Middle frontal gyrus (tissue), 1 donor: ENCODE measurements at regions not wholly inside any gene's neighbourhood (a gene's known extent, or its start where the extent isn't known, plus 50 kb on each side); places are given as distances from the start of the nearest gene placed in this dataset.

Source experiments
- DNase-seq: peaks from one replicate; pipeline ENCODE4 v3.0.0-alpha.2; 2015; ENCODE audit warnings: low spot score; ENCODE audit errors: extremely low spot score

DNA sequence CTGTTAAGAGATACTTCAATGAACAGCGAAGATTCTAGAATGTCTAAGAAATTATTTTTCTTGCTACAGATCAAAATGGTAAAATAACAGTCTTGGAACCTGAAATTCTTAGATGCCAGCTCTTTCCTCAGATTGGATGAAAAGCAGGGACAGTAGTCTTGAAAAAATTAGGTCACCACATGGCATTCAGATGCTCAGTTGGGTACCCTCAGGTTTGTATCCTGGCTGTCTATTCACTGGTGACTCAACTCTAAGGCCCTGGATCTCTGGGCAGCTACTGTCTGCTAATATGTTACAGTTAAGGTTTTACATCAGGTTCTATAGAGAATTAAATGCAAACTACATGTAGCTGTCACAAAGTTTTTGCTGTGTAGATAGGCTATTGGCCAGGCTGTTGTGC, 528.9 kb upstream of the ADAMTS5 start:
- no peak for DNase-seq

DNA sequence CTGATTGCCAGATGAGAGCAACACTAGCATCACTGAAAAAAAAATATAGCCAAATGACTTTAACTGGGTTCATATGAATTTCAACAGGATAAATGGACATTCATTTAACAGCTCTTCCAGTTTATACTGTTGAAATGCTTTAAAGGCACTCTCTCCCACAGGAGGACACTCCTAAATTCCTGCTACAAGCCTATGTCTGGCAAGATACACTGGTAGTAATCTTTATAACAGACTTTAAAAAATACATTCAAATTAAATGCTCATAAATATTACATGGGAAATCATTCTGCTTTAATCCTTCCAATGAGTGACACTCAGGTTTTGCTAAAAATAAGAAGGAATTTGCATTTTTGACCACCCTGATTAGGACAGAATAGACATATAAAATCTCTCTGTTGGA, 526.7 kb upstream of the ADAMTS5 start:
- no peak for DNase-seq

DNA sequence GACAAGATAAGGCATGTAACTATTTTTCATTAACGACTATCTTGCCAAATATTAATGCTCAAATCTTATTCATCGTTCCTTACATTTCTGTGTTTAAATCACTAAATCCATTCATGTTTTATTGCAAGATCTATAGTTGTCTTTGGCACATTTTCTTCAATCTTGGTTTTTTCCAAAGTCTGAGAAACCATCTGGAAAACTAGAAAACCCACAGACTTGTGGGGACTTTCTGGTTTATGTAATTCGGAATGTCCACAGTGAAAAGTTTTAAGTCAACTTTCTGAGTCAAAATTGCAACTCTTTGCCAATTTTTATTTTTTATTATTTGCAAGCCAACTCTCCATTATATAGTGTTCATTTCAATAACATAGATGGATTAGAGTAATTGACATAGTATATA, 520.8 kb upstream of the ADAMTS5 start:
- DNase-seq = no peak

DNA sequence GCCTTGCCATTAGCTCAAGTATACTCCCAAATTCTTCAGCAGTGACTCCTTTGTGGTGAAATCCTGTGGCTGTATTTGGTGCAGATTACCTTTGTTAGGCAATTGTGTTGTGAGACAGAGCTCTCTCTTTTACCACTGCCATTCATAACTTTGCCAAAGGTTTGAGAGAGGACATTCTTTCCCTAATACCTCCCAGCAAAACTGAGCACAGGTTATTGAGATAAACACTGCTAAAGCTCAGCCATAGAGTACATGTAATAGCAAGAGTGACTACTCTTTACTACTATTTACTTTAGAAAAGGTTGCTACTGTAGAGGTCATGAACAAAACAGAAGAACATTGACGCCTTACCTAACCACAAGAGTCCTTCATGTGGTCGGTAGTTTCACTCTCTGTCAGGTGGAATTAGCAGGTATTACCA, 514.0 kb upstream of the ADAMTS5 start:
- no peak for DNase-seq

DNA sequence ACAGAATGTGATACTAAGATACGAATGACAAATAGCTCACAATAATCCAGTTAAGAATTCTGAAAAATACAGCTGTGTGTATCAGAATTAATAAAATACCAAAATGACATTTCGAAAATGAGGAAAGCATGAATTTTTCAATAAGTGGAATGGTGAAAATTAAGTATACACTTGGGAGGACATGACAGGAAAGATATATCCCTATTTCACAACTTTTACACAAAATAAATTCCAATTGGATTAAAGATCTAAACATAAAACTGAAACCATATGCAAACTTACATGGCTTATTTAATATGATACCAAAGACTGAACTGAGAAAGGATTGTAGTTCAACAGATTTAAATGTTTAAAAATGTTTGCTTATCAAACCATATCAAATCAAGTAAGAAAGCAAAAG, 510.4 kb upstream of the ADAMTS5 start:
- no peak for DNase-seq

DNA sequence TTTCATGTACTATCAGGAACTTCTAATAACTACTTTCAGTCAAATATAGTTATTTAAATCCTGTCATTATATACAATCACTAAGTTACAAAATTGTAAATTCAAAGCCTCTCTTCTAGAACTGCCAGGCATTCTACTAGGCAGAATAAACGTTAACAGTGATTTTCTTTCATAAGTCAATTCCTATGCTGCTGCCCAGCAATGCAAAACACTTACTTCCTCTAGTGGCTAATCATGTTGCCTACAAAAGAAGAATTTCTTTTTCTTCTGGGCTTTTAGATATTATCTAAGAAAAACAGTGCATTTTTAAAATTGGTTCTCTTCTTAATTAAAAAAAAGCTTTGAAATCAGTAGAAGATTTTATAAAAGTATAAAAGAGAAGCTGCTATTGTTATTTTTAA, 509.8 kb upstream of the ADAMTS5 start:
- peak; percentile 8 for DNase-seq

DNA sequence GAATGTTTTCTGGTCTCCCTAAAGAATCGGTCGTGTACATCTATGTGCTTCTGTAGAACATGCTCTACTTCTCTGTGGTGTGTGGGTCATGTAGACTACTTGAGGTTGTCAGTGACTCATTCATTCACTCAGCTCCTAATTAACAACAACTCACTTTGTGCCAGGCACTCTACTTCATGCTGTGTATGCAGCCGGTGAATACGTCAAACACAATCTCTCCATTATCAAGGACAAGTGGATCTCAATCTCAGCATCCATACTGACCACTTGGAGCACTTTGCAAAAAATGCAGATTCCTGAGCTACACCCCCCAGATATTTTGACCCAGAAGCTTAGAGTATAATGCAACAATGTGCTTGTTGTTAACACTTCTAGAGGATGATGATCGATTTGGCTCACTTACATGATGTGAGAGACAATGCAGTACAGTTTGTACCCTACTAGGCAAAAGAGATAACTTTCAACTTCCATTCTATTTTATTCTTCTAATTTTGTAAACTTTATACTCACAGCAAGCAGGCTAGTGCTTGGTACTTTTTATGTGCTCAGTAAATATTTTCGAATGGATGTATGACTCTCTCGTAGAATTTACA, 508.6 kb upstream of the ADAMTS5 start:
- no peak for DNase-seq

DNA sequence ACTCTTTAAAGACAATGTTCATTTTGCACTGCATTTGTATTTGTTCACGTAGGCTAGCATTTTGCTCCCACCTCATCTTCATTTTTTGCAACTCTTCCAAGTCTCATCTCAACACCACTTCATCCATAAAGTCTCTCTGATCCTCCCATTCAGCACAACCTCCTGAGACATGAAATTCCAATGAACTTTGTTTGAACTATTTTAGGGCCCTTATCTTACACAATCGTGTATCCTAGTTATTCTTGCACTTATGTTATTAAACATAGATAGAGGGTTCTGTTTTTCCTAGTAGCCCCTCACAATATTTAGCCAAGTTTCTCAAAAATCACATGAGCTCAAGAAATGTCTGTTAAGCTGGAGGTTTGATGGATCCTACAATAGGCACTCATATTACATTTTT, 500.5 kb upstream of the ADAMTS5 start:
- no peak for DNase-seq

DNA sequence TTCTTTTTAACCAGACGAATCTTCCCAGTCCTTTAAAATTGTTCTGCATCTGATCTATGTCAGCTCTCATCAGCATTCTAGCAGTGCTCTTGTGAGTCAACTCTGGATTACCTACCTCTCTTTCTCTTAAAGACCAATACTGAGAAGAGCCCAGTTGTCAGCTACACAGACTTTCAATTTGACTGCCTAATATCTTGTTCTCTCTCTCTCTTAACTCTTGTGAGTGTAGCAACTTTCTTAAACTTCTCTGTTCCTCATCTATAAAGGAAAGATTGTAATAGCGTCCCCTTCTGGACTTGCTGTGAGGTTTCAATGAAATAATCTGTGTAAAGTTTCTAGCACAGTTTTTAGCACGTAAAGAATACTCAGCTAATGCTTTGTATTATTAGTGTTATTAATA, 499.3 kb upstream of the ADAMTS5 start:
- no peak for DNase-seq

DNA sequence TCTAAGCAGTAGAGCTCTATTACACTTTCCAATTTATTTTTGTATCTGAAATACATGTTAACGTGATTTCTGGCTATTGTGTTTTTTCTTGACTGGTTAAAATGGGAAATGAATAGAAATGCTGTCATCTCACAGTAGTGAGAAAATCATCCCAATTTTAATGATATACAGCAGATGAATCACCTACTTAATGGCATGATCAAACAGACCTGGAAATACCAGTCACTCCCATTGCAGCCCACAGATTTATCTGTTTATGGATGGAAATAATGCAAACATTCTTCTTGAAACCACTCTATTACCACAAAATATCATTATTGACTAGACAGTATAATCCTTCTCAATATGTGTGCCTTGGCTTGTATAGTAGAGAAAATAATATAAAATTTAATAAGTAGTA, 497.8 kb upstream of the ADAMTS5 start:
- no peak for DNase-seq

DNA sequence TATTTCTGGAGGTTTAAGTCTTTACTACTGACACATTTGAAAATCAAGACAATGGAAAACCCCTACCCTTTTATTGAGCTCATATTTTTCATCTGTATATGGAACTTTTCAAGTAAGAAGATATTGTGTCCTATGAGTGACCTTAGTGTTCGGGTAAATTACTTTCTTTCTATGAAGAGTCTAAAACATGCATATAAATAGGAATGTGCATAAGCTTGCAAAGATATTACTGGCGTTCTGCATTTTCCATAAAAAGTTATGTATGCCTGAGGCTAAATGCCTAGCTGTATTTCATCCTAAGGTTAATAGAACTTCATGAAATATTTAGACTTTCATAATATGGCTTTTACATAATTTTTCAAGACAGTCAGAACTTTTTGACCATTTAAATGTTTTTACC, 495.8 kb upstream of the ADAMTS5 start:
- no peak for DNase-seq

DNA sequence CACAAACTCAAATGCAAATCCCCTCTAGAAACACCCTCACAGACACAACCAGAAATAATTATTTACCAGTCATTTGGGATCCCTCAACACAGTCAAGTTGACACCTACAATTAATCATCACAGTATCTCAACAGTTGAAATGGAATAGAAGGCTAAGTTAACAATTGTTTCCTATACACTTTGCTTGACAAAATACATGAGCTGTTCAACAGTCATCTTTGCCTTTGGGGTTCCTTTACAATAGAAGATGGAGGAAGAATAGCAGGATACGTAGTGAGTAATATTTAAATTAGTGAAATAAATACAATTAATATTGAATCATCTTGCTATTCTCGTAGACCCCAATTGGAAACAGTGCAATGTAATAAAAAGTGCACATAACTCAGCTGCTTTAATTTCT, 487.3 kb upstream of the ADAMTS5 start:
- DNase-seq = no peak

DNA sequence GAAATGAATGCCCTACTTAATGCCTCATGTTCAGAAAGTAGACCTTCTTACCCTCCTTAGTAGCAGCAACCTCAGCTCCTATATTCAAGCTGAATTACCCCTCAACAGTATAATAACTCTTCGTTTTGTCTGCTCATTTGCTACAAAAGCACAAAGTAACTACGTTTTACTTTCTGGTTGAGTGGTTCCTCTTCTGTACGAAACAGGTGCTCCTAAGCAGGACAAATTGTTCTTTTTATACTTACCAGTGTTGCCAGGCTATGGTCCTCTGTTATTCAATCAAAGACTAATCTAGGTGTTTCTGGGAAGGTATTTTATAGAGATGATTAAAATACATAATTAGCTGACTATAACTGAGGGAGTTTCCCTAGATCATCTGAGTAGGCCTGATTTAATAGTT, 484.2 kb upstream of the ADAMTS5 start:
- DNase-seq = no peak

DNA sequence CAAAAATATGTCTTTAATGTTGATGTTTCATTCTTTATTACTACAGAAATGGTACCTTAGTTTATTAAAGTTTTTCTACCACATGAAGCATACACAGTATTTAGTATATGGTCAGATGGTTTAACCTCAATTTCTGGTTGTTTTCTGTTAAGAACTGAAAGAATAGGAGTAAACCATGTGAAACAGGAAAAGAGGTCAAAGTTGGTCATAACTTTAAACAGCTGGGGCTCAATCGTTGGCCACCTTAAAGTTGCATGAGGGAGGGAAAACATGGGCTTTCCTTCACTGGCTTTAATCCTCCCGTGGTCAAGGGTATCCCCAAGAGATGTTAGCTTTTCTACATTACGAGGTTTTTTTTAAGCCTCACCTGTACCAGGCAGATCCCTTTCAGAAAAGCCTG, 483.3 kb upstream of the ADAMTS5 start:
- no peak for DNase-seq

DNA sequence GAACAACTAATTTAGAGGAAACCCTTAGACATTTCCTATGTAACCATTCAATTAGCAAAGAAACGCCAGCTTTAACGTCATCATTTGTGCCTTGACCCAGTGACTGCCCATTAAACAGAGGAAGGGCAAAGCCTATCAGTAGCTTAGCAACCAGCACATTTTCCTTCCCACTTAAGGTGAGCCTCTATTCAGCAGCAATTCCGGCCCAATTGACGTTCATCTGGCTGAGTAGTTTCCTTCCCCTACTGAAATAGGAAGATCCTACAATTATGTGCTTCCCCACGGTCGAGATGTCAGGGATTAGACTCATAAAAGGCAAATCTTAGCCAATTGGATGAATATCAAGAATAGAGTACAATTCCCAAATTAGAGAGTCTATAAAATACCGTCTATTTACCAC, 482.1 kb upstream of the ADAMTS5 start:
- DNase-seq = no peak

DNA sequence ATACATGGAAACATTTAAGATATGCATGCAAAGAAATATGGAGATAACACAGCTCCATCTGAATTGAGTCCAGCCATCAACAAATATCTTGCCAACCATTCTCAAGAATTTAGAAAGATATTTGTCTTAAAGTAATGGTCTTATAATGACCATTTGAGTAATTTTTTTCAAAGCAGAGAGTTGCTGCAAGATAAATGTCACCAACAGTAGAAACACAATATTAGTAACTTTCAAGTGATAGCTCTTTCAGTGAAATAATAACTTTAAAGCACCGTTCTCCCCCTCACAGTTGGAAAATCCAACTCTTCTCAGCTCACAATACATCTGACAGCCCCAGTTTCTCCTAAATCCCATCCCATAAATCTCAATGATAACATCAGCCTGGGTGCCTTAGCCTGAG, 481.0 kb upstream of the ADAMTS5 start:
- no peak for DNase-seq

DNA sequence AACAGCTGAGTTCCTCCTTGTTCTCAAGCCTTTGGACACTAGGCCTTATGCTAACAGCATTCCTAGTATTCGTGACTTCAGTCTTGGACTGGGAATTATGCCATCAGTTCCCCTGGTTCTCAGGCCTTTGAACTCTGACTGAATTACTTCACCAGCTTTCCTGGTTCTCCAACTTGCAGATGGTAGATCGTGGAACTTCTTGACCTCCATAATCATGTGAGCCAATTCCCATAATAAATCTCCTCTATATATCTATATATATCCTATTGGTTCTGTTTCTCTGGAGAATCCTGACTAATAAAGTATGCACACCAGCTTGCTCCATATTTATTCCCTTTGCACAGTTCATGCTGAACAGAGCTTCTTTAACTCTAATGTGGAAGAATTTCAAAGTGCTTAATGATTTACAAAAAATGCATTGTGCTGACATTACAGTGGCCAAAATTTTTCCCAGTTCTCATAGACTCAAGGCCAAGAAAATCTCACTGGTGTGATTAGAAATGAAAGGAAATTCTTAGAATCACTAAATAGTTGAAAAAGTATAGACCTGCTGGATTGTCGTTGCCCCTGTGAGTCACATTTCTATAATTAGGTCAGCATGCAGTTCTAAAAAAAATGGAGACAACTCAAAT, 462.9 kb upstream of the ADAMTS5 start:
- DNase-seq = no peak

DNA sequence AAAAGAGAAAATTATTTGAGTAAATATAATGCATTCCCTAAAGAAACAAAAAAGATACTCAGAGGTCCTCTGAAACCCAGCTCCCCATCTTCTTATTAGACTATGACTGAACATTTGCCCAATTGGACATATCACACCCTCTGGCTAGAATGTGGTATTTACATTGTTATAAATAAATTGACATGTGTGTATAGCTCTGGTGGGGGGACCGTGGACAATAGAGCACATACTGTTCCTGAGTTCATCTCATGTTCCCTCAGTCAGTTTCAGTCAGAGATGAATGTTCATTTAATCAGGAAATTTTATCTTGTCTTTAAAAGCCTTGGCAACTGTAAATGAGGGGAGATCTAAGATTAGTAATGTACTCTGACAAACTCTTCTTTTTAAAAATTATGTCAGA, 459.3 kb upstream of the ADAMTS5 start:
- DNase-seq = no peak

DNA sequence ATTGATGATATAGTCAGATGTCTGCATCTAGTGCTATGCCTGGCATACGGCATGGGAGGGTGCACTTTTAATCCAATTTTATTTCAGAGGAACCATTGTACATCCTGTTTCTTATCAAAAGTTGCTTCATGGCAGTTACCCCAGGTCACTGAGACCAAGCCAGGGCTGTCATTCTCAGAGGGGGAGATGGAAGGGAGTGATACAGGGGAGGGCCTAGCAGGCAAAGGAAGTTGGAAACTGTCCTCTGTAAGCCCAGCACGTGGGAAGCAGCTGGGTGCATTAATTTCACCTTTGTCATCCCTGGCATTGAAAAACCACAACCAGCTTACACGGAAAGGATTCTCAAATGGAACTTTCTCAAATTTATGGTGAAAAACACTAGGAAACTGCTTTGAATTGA, 458.7 kb upstream of the ADAMTS5 start:
- no peak for DNase-seq

DNA sequence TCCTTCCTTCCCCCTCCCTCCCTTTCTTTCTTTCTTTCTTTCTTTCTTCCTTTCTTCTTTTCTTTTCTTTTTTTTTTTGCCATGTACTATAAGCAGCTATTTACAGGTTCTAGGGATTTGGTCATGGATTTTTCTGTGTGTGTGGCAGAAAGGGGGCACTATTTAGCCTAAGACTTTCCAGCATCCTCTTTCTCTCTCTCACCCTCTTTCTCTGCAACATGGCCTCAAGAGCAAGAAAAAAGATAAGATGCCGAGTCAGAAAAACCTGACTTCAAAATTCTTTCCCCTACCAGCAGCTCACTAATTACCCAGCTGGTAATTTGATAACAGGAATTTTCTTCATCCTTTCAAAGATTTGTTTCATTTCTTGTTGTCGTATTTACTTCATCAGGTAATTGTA, 458.3 kb upstream of the ADAMTS5 start:
- no peak for DNase-seq

DNA sequence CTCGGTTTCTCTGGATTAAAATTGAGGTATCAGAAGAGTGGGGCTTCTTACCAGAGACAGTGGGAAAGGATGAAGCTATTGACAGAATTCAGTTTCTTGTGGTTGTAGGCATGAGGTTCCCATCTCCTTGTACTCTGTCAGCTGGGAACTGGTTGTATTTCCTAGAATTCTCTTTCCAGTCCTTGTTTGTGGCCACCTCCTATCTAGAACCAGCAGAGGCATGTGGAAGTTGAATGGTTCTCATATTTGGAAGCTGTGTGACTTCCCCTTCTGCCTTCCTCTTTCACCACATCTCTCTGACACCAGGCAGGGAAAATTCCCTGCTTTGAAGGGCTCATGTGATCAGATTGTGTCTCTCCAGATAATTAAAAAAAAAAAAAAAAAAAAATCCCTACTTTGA, 457.7 kb upstream of the ADAMTS5 start:
- no peak for DNase-seq

DNA sequence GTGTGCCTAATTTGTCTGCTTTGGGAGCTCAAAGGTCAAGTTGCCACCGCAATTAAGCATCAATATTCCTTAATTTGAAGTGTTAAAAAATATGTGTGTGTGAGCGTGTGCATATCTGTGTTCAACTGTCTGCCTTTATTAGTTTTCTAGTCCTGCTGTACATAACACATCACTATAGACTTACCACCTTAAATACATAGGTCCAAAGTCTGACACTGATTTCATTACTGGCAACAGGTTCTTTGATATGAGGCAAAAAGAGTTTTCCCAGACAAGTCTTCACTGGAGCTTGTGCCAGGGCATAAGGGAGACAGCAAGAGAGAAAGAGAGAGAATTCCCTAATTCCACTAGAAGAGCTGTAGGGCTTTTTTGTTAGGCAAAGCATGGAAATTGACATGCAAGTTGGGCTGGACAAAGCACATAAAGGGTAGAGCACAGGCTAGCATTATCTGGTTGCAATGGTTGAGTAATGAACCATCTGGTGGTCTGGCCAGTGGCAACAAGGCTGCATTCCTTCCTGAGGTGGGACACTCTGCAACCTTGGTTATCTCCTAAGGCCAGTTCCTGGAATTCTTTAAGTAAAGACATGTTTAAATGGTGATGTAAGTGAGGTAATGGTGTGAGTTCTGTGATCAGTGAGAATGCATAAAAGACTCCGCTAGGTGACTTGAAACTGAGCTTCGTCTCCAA, 457.2 kb upstream of the ADAMTS5 start:
- DNase-seq = no peak

DNA sequence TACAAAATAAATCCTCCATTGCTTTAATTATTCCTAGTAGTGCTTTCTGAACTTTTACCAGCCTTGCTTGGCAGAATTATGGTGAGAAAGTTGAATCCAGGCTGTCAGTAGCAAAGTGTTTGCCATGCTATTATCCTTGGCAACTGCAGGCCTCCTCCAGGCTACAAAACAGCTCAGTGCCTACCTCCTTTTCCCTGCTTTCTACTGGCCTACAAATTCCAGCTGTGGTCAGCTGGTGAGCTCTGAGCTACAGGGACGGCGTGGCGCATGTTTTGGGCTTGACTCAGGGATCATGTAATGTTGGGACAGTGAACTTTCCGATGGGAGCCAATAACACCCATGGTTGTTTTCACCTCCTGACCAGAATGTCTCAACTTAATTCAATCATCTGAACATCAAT, 456.1 kb upstream of the ADAMTS5 start:
- DNase-seq = no peak
